OCI-M1 (cell line): ENCODE measurements at regions not wholly inside any gene's neighbourhood (a gene's known extent, or its start where the extent isn't known, plus 50 kb on each side); places are given as distances from the start of the nearest gene placed in this dataset.

ENCODE experiments used
- DNase-seq: peaks from one replicate; lab custom pipeline; 2025; lab: John Stamatoyannopoulos, UW

GRCh38 chr9:107992271-107992670 is 502.7 kb upstream of the KLF4 start:
- DNase-seq = no peak

GRCh38 chr9:107991581-107991980 is 502.0 kb upstream of the KLF4 start:
- DNase-seq = no peak

GRCh38 chr9:107989544-107989943 is 500.0 kb upstream of the KLF4 start:
- DNase-seq = no peak

GRCh38 chr9:107989099-107989498 is 499.5 kb upstream of the KLF4 start:
- no peak for DNase-seq

- DNase-seq = no peak
These were observed 495.4 kb upstream of the KLF4 start for GRCh38 chr9:107984956-107985355.

- DNase-seq = no peak
These were observed 494.2 kb upstream of the KLF4 start for GRCh38 chr9:107983762-107984161.

GRCh38 chr9:107983181-107983603 is 493.6 kb upstream of the KLF4 start:
- no peak for DNase-seq

GRCh38 chr9:107982745-107983144 is 493.2 kb upstream of the KLF4 start:
- DNase-seq = peak; percentile 4

GRCh38 chr9:107982001-107982400 is 492.4 kb upstream of the KLF4 start:
- no peak for DNase-seq

- no peak for DNase-seq
These were observed 491.4 kb upstream of the KLF4 start for GRCh38 chr9:107980984-107981383.

GRCh38 chr9:107976767-107977166 is 487.2 kb upstream of the KLF4 start:
- no peak for DNase-seq

GRCh38 chr9:107975426-107976010 is 485.9 kb upstream of the KLF4 start:
- no peak for DNase-seq

GRCh38 chr9:107973451-107973850 is 483.9 kb upstream of the KLF4 start:
- DNase-seq = no peak

- DNase-seq = no peak
These were observed 482.8 kb upstream of the KLF4 start for GRCh38 chr9:107972346-107972745.

GRCh38 chr9:107971241-107971640 is 481.7 kb upstream of the KLF4 start:
- no peak for DNase-seq

- DNase-seq = no peak
These were observed 481.2 kb upstream of the KLF4 start for GRCh38 chr9:107970726-107971125.

GRCh38 chr9:107969727-107970126 is 480.2 kb upstream of the KLF4 start:
- DNase-seq = no peak

GRCh38 chr9:107969141-107969540 is 479.6 kb upstream of the KLF4 start:
- no peak for DNase-seq

GRCh38 chr9:107963246-107963645 is 473.7 kb upstream of the KLF4 start:
- no peak for DNase-seq

GRCh38 chr9:107960916-107961315 is 471.3 kb upstream of the KLF4 start:
- DNase-seq = no peak

- DNase-seq = no peak
These were observed 464.7 kb upstream of the KLF4 start for GRCh38 chr9:107954312-107954711.

GRCh38 chr9:107953556-107954125 is 464.1 kb upstream of the KLF4 start:
- no peak for DNase-seq

GRCh38 chr9:107952773-107953172 is 463.2 kb upstream of the KLF4 start:
- no peak for DNase-seq

GRCh38 chr9:107951511-107951910 is 461.9 kb upstream of the KLF4 start:
- no peak for DNase-seq
